T47D (cell line): ENCODE measurements at regions not wholly inside any gene's neighbourhood (a gene's known extent, or its start where the extent isn't known, plus 50 kb on each side); places are given as distances from the start of the nearest gene placed in this dataset.
A peak's percentile ranks its signal among the peaks of the same experiment; 100 is the strongest.
"Not testable (repeated sequence)": the region's sequence is repeated elsewhere in the genome, so short reads cannot be mapped to it uniquely, and the experiment has no call there.

Source experiments
- DNase-seq, 2 experiments: peaks; one replicate each; pipeline versions ENCODE4 v3.0.0 to v3.0.0-alpha.2; 2011 to 2012; ENCODE audit warnings: low read depth in 1 of 2, low spot score in 1 of 2
- JUND ChIP-seq: IDR thresholded peaks from 2 replicates; pipeline ENCODE4 v1.6.1; 2012; ENCODE audit warnings: low read depth
- in situ Hi-C: cut with HindIII; loops from 2 replicates; pipeline ENCODE4 v1.10.0; 2016; ENCODE audit warnings: low sequenced_read_pairs, low pct_unique_long_range_greater_than_20kb

GRCh38 chr3:171915275-171915674, 72.1 kb downstream of the TMEM212 start:
- DNase-seq: no peak
- no peak for TF ChIP-seq JUND
- in situ Hi-C loops: no loop called here

GRCh38 chr3:171916888-171917287, 73.7 kb downstream of the TMEM212 start:
- in situ Hi-C loops: no loop called here
- DNase-seq: no peak

GRCh38 chr3:171922629-171923028, 79.5 kb downstream of the TMEM212 start:
- in situ Hi-C loops, DNase-seq: not testable (repeated sequence)

More at GRCh38 chr3:171916888-171917287, 73.7 kb downstream of the TMEM212 start:
- no peak for TF ChIP-seq JUND

- in situ Hi-C loops: not testable (repeated sequence)
These were observed 80.5 kb downstream of the TMEM212 start for GRCh38 chr3:171923668-171924067.

GRCh38 chr3:171924864-171925263, 81.7 kb downstream of the TMEM212 start:
- in situ Hi-C loops, DNase-seq: not testable (repeated sequence)

More at GRCh38 chr3:171923668-171924067, 80.5 kb downstream of the TMEM212 start:
- not testable (repeated sequence) for DNase-seq

GRCh38 chr3:171932153-171932611, 89.0 kb downstream of the TMEM212 start:
- TF ChIP-seq JUND: no peak
- in situ Hi-C loops: no loop called here
- no peak for DNase-seq

- in situ Hi-C loops: no loop called here
- no peak for TF ChIP-seq JUND
- DNase-seq: no peak
These were observed 90.3 kb downstream of the TMEM212 start for GRCh38 chr3:171933441-171933840.

GRCh38 chr3:171935261-171936123, 92.3 kb downstream of the TMEM212 start:
- DNase-seq: no peak
- no peak for TF ChIP-seq JUND

GRCh38 chr3:171936191-171936841, 93.2 kb downstream of the TMEM212 start:
- DNase-seq: peak in 1 of 2 experiments; percentile 63
- in situ Hi-C loops: no loop called here
- no peak for TF ChIP-seq JUND

More at GRCh38 chr3:171935261-171936123, 92.3 kb downstream of the TMEM212 start:
- in situ Hi-C loops: no loop called here

GRCh38 chr3:171939578-171939977, 96.4 kb downstream of the TMEM212 start:
- no peak for TF ChIP-seq JUND
- in situ Hi-C loops: no loop called here
- DNase-seq: no peak

GRCh38 chr3:171940151-171940649, 97.1 kb downstream of the TMEM212 start:
- DNase-seq: no peak
- TF ChIP-seq JUND: no peak
- in situ Hi-C loops: no loop called here

- no peak for DNase-seq
- in situ Hi-C loops: no loop called here
- TF ChIP-seq JUND: no peak
These were observed 95.9 kb upstream of the FNDC3B start for GRCh38 chr3:171943262-171944117.
